Kasumi-1 (cell line): ENCODE measurements at regions not wholly inside any gene's neighbourhood (a gene's known extent, or its start where the extent isn't known, plus 50 kb on each side); places are given as distances from the start of the nearest gene placed in this dataset.
A peak's percentile ranks its signal among the peaks of the same experiment; 100 is the strongest.

Experiments used
- DNase-seq, 2 experiments: peaks; one replicate each; lab custom pipeline; 2025; lab: John Stamatoyannopoulos, UW

DNA sequence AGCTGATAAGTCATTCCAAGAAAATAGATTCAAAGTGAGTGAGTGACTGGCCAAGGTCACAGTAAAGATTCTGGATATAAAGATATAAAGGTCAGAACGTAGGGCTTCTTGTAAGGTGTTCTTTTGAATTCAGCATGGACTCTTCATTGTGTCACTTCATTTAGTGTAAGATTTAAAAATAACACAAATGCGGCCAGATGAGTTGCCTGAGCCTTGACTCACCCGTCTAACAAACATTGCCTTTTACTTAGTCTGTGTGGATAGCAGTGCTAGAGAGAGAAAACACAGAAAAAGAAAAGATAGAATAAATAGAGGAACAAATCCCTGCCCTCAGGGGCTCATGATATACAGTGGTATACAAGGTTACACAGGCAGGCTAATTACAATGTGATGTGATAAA lies 223.4 kb downstream of the PLPP3 start:
- DNase-seq, result no peak

DNA sequence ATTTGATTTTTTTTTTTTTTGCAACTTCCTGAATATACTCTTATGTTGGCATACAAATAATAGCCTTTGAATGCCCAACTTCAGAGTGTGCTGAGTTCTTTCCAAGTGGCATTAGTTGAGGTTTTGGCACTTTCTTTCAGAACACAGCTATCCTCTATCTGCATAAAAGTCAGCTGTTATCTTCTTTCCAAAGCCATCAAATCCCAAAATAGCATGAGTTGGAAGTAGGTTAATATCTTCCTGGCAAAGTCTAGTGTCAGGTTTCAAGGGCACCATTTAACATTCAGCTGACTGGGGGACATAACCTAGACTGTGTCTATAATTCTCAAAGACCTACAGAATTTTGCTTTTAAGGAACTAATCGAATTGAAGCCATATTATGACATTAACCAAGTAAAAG lies 223.9 kb downstream of the PLPP3 start:
- no peak for DNase-seq

DNA sequence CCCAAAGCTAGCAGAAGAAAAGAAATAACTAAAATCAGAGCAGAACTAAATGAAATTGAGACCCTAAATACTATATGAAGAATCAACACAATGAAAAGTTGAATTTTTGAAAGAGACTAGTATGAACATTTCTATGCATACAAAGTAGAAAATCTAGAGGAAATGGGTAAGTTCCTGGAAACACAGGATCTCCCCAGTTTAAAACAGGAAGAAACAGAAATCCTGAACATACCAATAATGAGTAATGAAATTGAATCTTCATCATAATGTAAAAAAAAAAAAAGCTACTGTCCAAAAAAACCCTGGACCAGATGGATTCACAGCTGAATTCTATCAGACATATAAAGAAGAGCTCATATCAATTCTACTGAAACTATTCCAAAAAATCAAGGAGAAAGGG lies 233.5 kb downstream of the PLPP3 start:
- no peak for DNase-seq

DNA sequence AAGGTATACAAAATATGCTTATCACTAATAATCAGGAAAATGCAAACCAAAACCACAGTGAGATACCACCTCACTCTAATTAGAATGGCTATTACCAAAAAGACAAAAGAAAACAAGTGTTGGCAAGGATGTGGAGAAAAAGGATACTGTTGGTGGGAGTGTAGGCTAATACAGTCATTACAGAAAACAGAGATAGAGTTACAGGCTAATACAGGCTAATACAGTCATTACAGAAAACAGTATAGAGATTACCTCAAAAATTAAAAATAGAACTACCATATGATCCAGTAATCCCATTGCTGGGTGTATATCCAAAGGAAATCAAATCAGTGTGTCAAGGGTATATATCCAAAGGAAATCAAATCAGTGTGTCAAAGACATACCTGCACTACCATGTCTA lies 238.4 kb downstream of the PLPP3 start:
- DNase-seq, result no peak

DNA sequence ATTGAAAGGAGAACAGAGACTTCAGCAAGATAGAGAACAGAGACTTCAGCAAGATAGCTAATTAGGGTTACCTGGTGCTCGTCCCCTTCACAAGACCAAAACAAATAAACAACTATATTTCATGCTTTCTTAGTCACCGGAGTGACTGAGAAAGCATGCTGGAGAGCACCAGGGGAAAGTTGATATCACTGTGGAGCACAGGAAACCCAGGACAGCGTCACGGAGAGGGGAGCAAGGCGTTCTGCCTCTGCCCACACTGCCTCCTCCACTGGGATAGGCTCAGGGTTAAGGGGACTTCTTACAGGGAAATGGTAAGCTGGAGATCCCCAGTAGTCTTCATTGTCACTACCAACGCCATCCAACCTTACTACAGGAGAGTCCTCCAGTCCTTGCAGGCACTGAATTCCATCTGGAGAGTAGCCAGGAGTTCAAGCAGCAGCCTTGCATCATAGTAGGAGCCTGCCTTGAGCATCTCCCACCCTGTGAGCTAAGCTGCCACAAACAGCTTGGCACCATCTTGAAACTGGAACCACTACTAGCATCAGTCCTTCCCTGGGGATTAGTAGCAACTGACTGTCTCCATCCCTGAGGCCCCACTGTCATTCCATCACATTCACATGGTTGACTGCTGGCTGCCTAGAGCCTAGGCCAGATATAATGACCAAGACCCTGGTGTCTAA lies 239.4 kb downstream of the PLPP3 start:
- no peak for DNase-seq

DNA sequence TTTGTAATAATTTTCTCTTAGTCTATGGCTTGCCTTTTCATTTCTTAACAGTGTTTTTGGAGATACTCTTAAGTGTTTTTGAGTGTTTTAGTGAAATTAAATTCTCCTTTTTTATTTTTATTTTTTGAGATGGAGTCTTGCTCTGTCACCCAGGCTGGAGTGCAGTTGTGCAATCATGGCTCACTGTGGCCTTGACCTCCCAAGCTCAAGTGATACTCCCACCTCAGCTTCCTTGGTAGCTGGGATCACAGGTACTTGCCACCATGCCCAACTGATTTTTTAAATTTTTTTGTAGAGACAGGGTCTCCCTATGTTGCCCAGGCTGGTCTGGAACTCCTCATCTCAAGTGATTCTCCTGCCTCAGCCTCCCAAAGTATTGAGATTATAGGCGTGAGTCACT lies 240.3 kb downstream of the PLPP3 start:
- no peak for DNase-seq

DNA sequence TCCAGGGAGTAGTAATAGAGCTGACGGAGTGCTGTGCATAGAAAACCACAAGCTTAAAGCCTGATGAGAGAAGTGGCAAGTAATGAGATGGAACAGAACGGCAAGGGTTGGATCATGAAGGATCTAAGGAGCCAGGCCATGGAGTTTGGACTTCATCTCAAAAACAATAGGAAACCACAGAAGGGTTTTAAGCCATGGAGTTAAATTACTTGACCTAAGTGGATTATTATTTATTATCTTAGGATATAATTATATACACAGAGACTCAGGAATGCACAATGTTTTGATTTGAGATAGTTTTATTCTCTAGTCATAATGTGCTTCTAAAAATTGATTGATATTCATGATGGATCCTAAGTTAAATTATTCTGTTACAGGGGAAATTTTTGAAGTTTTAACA lies 242.4 kb downstream of the PLPP3 start:
- no peak for DNase-seq

DNA sequence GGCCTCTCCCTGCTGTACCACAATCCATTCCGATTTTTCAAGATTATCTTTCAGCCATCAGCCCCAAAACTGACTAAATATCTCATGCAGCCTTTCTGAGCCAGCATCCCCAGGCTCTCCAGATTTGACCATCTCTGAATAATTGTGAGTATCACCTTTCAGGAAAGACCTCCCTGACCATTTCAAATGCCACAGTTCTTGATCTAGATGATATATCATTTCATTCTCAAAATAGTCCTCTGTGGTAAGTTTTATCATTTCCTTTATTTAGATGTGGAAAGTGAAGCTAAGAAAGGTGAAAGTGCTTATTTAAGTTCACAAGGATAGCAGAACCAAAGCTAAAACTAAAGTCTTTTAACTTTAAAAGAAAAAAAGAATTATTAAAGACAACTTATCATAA lies 244.0 kb downstream of the PLPP3 start:
- no peak for DNase-seq

DNA sequence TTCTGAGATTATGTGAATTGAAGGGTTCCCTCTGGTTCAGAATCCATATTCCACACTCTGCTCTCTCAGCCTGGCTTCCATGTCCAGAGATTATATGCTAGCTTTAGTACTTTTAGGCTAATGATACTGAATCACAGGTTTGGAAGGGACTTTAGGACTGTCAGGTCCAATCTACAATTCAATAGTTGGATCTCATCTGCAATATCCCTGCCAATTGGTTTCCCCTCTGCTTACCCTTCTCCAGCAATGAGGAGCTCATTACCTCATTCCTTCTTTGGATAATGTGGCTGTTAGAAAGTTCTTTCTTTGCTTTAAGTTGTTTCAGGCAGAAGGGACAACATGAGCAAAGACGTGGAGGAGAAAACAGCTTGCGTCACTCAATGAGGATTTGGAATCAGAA lies 245.3 kb downstream of the PLPP3 start:
- DNase-seq, result no peak

DNA sequence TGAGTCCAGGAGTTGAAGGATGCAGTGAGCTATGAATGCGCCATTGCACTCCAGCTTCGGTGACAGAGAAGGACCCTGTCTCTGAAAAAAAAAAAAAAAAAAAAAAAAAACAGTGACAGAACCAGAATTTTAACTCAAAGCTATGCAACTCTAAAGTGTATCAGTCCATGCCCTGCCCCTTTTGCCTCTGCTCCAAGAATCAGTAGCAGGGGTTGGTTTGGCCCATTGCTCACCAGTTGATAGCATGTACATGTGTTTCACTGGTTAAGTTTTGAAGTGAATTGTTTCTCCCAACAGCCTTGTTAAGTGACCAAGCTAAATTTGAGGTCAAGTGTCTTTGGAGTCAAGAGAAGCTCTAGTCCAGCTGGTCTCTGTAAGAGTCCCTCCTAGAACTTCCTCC lies 245.9 kb downstream of the PLPP3 start:
- no peak for DNase-seq

DNA sequence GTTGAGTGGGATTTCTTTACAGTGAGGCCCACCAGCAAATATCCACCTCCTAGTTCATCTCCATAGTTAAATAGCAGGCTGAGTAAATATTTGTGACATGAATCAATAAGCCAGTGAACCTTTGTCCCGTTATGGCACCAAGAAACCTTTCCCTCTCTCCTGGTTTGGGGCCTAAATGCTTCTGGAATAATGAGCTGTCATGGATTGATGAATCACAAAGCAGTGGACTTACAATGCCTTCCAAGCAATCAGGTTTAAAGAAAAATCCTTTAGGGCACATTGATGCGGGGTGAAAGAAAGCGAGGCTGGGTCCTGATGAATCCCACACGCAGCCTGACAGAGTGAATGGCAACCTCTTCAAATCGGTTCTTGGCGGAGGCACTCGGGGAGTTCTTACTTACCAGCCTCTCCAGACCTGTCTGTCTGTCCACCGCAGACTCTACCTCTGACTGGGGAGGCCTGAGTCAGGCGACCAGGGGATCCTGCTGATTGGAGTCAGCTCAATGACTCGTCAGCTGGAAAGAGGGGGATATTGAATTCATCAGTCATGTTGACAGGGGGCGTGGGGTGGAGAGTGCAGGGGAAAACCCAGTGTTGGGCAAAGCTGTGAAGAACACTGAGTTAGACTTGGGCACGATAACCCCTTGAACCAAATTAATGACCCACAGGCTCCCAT lies 247.3 kb downstream of the PLPP3 start:
- DNase-seq, result no peak

DNA sequence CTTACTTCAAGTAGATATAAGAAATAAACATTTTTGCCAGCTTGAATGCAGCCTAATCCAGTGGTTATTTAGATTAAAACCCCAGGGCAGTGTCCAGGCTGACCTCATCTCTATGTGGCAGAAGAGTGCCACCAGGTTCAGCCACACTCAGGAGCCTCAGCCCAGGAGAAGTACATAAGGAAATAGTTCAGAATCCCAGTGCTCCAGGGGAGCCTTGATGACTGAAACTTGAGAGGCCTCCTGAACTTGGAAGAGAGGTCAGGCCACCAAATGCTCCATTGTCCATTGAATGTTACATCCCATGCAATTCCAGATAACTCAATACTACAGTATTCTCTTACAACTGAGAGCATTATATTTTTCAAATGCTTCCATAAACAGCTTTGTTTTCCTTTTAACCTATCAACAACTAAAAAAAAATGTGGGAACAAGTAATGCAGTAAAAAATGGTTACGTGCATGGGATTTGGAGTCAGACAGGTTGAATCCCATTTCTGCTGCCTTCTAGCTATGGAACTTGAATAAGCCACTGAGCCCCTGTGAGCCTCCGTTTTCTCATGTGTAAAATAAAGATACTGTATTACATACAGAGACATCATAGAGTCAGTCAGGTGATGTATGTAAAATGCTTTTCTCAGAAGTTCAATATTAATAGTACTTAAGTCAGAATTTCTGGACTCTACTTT lies 248.0 kb downstream of the PLPP3 start:
- no peak for DNase-seq

DNA sequence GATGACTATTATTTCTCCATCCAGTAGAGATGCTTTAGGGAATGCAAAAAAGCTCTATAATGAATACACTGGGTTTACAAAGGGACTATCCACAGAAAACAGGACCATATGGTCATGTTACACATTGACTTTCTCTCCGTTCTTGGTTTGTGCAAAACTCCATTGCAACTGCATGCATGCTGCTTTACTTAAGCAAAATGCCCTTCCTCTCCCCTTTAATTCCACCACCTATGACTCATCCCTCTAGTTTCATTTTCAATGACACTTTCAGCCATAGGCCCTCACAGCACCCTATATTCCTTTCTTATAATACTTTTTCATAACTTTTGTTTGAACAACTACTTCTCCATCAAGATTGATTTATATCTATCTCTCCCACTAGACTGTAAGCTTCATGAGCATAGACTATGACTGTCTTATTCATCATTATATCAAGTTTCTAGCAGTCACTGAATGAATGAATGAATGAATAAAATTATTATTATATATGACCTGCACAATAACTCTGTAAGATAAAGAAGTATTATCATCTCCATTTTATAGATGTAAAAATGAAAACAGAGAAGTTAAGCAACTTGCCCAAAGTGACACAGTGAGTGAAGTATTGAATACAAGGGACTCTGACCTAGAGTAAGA lies 248.9 kb downstream of the PLPP3 start:
- DNase-seq, result peak; percentile 2 to 7

DNA sequence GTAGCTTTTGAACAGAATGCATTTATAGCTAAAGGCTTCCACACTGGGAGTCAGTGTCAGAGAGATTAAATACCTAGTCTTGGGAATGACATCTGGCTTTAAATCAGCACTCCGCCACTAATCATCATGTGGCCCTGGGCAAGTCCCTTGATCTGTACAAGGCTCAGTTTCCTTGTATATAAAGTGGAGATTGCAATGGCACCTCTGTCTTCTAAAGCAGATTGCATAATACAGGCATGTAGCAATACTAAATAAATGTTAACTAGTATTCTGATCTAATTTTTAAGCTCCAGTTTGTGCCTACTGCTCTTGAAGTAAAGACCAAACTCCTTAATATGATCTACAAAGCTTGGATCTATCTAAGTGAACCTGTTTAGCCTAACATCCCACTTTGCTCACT lies 249.4 kb downstream of the PLPP3 start:
- no peak for DNase-seq

DNA sequence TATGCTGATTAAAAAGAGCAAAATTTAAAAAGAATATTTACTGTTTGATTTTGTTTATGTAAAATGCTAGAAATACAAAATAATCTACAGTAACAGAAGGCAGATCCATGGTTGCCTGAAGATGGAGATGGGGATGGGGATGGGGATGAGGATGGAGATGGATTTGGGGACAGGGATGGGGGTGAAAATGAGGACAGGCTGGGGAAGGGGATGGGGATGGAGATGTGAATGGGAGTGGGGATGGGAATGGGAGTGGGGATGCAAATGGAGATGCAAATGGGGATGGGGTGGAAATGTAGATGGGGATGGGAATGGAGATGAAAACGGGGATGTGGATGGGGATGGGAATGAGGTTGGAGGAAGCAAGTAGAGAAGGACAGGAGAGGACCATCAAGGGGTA lies 252.2 kb downstream of the PLPP3 start:
- no peak for DNase-seq

DNA sequence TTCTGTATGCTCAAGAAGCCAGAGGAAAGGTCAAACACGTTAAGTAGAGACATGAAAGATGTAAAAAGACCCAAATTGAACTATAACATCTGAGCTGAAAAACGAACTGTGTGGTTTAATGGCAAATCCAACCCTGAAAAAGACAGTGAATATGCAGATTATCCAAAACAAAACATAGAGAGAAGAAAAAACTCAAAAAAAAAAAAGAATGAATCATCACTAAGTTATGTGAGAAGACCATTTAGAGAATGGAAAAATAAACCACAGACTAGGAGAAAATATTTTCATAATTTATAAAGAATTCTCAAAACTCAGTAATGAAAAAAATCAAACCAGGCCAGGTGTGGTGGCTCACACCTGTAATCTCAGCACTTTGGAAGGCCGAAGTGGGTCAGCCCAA lies 253.3 kb downstream of the PLPP3 start:
- DNase-seq, result no peak

DNA sequence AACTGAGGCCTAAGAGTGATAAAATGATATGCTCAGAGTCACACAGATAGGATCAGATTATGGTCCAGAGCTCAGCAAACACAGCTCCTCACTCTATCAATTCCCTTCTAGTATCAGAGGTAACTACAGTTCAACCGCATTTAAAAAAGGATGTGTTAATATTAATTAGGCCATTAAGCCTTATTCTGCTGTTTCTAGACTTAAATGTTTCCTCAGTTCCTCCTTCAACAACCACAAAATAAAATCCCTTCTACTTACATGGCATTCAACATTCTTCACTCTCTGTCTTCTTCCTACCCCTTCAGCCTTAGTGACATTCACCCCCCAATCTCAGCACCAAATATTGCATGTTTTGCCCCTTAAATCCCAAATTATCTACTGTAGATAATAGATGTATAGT lies 254.9 kb downstream of the PLPP3 start:
- no peak for DNase-seq

DNA sequence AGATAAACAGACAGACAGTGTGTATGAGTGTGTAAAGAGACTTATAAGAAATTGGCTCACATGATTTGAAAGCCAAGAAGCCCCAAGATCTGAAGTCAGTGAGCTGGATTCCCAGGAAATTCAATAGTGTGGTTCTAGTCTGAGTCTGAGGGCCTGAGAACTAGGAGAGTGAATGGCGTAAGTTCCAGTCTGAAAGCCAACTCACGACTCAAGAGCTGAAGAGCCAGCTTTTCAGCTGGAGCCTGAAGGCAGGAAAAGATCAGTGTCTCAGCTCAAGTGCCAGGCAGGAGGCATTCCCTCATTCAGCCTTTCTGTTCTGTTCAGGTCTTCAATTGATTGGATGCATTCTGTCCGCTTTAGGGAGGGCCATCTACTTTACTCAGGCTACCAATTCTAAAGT lies 257.2 kb downstream of the PLPP3 start:
- DNase-seq, result no peak

DNA sequence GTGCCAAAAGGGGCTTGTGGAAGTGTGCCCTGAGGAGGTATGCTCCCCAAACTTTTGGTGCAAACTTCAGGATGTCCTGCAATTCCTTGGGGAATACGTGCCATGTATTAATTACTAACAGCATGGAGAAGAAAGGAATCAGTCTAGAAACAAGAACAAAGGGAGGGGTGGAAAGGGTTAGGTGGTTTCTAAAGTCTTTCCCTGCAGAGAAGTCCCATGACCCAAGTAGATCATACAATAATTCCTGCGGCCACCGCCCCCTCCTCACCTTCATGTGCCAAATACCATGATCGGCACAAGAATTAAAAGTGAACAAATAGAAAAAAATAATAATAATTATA lies 258.2 kb downstream of the PLPP3 start:
- DNase-seq, result no peak

DNA sequence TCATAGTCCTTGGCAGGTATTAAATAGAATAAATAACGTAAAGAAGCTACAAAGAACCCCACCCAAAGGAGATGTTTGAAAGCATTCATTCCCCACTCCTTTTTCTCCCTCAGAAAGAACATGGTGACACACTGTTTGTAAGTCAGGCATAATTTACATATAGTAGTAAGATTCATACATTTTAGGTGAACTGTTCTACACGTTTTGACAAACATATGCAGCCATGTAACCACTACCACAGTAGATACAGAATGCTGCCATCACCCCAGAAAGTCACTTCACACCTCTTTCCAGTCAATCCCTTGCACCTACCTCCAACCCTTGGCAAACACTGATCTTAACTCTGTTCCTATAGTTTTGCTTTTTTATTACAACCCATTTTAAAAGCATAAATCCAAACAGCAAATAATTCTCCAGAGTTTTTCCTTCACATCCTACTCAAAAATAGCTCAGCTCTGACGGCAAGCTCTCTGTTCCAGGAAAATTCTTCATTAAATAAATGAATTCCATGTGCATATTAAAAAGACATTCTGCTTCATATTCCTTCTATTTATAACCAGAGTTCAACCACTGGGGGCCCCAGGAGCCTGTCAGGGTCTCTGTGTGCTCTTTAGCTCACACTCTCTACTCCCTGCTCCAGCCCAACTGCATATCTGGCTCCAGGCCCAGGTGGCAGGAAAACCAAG lies 258.8 kb downstream of the PLPP3 start:
- DNase-seq, result no peak

DNA sequence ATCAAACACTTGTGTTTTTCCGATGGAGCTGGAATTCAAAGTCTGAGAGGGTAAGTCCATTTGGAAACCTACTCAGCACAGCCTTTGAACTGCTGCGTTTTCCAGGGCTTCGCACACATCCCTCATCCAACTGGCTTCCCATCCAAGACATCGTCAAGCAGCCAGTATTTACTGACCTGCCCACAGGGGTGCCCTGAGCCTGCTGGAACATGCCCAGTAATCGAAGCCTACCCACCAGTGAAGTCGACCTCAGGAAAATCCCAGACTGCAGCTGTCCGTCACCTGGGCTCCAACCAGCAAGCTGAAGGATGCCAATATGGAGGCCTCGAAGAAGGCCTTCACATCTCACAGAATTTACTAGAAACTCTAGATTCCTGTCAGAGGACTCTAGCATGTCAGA lies 261.6 kb downstream of the PLPP3 start:
- DNase-seq, result no peak

DNA sequence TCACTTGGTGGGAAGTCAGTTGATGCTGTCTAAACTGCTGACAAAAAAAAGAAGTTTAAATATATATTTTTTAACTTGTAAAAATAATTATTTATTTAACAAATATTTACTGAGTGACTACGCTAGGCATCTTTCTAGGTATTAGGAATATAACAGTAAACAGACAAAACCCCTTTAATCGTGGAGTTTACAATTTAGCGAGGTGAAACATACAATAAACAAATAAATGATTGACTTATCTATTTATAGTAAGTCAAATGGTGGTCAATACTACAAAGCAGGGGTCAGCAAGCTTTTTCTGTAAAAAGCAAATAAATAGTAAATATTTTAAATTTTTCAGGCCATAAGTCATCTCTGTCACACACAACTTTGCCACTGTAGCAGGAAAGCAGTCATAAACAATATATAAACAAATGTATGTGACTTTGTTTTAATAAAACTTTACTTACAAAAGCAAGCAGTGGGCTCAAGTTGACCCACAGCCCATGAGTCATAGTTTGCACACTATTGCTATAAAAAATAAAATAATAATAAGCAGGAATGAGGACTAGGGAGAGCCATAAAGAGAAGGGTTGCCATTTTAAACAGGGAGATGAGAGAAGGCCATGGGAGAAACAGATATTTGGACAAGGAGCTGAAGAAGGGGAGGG lies 263.9 kb downstream of the PLPP3 start:
- DNase-seq, result no peak
